Endothelial cell of hepatic sinusoid (primary cell): ENCODE measurements at regions not wholly inside any gene's neighbourhood (a gene's known extent, or its start where the extent isn't known, plus 50 kb on each side); places are given as distances from the start of the nearest gene placed in this dataset.

Experiments used
- in situ Hi-C: cut with HindIII; loops from 2 replicates; pipeline ENCODE4 v1.10.0; 2017; ENCODE audit warnings: low sequenced_read_pairs

- in situ Hi-C loops = no loop called here
These were observed 420.0 kb upstream of the CYRIA start for GRCh38 chr2:17085546-17086202.

- in situ Hi-C loops = no loop called here
These were observed 419.2 kb upstream of the CYRIA start for GRCh38 chr2:17084877-17085276.

DNA sequence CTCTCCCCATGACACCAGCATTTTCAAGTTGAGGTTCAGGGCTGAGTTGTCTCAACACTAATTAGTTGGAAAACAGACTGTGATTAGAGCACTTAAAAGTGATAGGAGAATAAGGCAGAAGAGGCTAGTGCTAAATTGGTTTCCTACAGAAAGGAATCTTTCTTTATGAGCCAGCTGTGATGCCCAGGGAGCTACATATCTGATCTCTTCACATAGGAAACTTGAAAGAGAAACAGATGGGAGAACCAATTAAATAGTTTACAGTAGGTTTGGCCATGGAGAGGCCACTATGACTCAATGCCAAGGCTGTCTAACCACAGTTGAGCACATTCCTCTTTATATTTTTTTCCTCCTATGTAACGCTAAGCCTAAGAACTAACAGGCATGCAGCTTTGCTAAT is 418.3 kb upstream of the CYRIA start:
- in situ Hi-C loops = no loop called here

DNA sequence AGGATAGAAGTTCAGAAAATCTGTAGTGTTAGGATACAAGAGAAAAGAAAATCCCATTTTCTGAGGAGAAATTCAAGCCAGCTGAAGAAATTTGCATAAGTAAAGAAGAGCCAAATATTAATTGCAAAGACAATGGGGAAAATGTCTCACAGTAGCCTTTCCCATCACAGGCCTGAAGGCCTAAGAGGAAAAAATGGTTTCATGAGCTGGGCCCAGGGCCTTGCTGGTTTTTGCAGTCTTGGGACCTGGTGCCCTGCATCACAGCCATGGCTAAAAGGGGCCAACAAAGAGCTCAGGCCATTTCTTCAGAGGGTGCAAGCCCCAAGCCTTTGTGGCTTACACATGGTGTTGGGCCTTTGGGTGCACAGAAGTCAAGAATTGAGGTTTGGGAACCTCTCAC is 413.6 kb upstream of the CYRIA start:
- in situ Hi-C loops = no loop called here

- in situ Hi-C loops = no loop called here
These were observed 410.9 kb upstream of the CYRIA start for GRCh38 chr2:17076533-17076932.

DNA sequence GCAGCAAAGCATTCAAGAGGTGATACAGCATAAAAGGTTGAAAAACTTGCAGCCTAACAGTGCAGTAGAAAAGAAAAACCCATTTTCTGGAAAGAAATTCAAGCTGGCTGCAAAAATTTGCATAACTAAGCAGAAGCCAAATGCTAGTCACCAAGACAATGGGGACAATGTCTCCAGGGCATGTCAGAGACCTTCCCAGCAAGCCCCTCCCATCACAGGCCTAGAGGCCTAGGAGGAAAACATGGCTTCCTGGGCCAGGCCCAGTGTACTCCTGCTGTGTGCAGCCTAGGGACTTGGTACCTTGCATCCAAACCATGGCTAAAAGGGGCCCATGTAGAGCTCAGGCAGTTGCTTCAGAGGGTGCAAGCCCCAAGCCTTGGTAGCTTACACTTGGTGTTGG is 405.1 kb upstream of the CYRIA start:
- in situ Hi-C loops = no loop called here

- in situ Hi-C loops = no loop called here
These were observed 403.9 kb upstream of the CYRIA start for GRCh38 chr2:17069564-17069963.

DNA sequence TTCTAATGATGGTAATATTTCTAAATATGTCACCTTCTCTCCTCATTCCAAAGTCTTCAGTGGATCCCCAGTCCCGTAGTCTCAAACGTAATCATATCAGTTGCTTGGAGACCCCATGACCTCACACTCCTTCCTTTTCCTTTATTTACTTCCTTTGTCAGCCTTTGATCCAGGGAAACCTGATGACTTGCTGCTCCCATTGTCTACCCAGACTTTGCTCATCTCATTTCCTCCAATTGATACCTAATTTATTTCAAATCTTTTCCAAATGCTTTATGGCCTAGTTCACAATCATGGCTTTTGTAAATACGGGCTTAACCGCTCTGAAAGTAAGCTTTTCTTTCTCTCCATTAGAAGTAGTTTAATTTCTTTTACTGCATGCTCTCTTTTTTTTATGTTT is 402.4 kb upstream of the CYRIA start:
- in situ Hi-C loops = no loop called here

- in situ Hi-C loops = no loop called here
These were observed 399.9 kb upstream of the CYRIA start for GRCh38 chr2:17065536-17065935.

DNA sequence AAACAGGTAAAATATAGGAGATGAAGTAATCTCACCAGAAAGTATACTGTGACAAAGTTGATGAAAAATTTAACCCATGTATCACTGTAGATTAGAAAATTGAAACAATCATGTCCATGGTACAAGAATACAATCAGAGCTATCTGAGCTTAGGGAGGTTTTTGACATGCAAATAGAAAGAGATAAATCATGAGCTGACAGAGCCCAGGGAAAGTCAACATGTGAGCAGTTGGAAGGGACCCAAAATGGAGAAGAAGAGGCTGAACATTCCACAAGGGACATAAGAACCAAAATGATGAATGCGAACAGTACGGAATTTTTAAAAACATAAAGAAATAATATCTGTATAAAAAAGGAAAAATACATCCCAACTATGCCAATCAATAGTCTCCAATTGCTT is 395.4 kb upstream of the CYRIA start:
- in situ Hi-C loops = no loop called here

DNA sequence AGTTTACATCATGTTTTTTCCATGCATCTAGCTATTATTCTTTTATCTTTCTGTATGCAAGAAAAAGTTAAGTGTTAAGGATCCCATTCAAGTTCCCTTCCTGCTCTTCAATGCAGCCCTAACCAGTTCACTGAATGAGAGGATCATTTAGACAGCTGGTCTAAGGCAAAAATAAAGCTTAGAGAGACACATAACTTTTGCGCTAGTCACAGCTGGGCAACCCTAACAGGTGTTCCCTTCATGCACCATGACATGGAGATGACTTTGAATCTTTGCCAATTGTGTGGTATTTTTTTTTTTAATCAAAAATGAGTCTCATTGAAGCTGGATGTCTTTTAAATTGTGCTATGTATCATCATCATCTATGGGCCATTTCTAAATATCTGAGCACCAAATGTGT is 393.8 kb upstream of the CYRIA start:
- in situ Hi-C loops = no loop called here

DNA sequence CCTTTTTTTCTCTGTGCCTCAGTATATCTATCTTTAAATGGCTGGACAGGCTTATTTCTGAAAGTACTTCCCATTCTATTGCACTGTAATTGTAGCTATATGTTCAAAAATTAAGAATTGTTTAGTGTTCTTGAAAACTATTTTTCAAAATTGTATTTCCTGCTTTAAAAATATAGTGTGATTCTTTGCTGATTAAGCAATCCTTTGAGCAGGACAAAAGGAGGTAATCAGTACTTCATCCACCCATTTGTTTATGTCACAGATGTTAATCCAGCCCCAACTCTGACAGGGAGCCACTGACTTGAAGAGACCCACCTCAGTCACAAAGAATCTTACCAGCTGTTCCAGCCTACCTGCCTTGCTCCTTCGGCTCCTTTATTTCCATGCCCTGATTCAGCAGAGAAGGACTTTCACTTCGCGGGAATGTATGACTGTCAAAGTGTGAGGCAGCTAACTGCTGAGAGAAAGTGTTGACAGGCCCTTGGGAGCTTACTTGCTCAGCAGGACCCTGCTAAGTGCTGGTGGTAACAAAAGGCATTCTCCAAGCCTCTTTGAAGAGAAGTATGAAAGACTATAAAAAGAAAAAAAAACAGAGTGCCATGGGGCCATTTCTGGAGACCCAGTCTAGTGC is 393.3 kb upstream of the CYRIA start:
- in situ Hi-C loops = no loop called here

- in situ Hi-C loops = no loop called here
These were observed 391.7 kb upstream of the CYRIA start for GRCh38 chr2:17057109-17058017.

GRCh38 chr2:17056236-17056635 is 390.6 kb upstream of the CYRIA start:
- in situ Hi-C loops = no loop called here

- in situ Hi-C loops = no loop called here
These were observed 386.4 kb upstream of the CYRIA start for GRCh38 chr2:17052001-17052400.

DNA sequence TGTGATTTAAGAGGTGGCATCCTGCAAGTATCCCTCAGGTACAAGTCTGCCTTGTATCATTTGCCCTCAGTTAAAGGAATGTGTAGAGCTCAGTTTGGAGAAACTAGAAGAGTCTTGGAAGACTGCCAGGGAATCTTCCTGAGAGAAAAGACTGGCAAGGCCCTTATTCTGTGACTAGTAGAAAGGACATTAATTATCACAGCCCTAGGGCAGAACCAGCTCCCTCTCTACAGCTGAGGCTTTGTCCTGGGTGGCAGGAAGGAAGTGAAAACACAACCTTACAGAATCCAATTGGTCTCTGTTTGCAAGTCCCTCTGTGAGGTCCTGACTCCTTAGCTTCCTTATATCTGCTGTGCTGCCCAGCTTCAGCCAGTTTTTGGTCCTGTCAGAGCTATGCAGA is 385.9 kb upstream of the CYRIA start:
- in situ Hi-C loops = no loop called here

DNA sequence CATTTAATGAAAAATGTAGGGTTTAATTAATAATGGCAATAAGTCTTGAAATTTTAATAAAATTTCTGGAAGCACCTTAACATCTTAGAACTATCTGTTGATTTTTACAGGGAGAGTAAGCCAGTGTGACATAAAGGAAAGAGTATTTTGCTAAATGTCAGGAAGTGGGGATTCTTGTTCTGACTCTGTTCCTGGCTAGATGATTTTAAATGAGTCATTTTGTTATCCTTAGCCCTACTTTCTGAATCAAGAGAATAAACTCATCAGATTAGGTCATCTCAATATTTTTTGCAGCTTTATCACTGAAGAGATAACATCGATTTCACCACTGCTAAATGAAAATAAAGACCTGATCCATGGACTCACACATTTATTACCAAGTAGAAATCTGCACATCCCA is 377.5 kb upstream of the CYRIA start:
- in situ Hi-C loops = no loop called here

DNA sequence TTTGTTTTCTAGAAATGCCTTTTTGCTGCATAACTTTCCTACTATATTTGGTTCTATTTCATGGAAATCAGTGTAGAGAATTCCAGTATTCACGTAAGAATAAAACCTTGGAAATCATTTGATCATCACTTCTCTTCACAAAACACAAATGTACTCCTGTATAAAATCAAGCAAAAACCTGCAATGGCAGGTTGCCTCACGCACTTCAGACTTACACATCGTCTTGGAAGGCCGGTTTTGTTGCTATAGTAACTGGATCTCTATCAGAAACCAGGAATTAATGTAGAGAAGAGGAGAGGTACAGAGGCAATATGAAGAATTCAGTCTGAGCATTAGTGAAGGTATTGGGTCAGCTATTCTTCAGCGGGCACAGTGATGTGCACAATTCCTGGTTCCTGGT is 370.7 kb upstream of the CYRIA start:
- in situ Hi-C loops = no loop called here

GRCh38 chr2:17035010-17035409 is 369.4 kb upstream of the CYRIA start:
- in situ Hi-C loops = no loop called here

- in situ Hi-C loops = no loop called here
These were observed 364.4 kb upstream of the CYRIA start for GRCh38 chr2:17030047-17030446.

DNA sequence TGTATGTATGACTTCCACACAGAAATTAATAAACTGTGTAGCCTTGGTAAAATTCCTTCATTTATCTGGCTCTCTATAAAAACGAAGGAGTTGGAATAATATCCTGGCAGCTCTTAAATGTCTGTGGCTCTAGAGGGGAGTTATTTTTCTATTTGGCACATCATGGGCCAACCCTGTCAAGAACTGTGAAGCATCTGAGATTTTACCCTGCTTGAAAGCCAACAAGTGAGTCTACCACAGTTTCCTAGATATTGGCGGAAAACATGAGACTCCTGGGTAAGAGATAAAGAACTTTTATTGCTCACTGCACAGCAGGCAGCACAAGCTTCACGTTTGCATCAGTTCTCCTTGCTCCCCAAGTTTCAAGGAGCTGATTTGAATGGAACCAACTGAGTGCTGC is 346.7 kb upstream of the CYRIA start:
- in situ Hi-C loops = no loop called here

DNA sequence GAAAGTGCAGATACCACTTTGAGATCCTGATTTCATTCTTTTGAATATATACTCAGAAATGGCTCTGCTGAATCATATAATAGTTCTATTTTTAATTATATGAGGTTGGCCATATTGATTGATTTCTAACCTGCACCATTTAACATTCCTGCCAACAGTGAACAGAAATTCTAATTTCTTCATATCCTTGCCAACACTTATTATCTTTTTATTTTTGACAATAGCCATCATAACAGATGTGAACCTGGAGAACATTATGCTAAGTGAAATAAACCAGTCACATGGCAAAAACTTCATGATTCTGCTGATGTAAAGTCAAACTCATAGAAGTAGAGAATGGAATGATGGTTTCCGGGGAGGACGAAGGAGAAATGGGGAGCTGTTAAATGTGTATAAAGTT is 344.5 kb upstream of the CYRIA start:
- in situ Hi-C loops = no loop called here
